ENCODE measurements at regions not wholly inside any gene's neighbourhood (a gene's known extent, or its start where the extent isn't known, plus 50 kb on each side); places are given as distances from the start of the nearest gene placed in this dataset.

GRCh38 chr13:108104736-108105135 lies 110.6 kb downstream of the LIG4 start (continued):
- TF ChIP-seq ZNF248 (tag by site-specific recombination; IDR thresholded peaks at IDR 0.05) = no peak

- no peaks in the 10 kb centered on the region for H3K4me1 ChIP-seq (ENCODE audit: control insufficient read depth, insufficient read depth, low read length)
- CTCF ChIA-PET = no interaction called here
- no peaks in the 10 kb centered on the region for H3K36me3 ChIP-seq (ENCODE audit: control insufficient read depth in 2 of 2, insufficient read depth in 1 of 2, low read length in 2 of 2)
- H3K9me3 ChIP-seq (ENCODE audit: control insufficient read depth, insufficient read depth, low read depth, low read length) = no peaks in the 10 kb centered on the region
- POLR2A ChIA-PET = no interaction called here
- no peak overlapping the region for H3K4me3 ChIP-seq (ENCODE audit: low read depth, low read length)
- TF ChIP-seq ZNF701 (tag by site-specific recombination; IDR thresholded peaks at IDR 0.05) (no peak), ZNF148 (tag by site-specific recombination; IDR thresholded peaks at IDR 0.05; ENCODE audit: borderline replicate concordance) (no peak), ZFP69B (tag by site-specific recombination; IDR thresholded peaks at IDR 0.05) (no peak), ZNF561 (tag by site-specific recombination; IDR thresholded peaks at IDR 0.05; ENCODE audit: borderline replicate concordance) (no peak), ZNF521 (tag by site-specific recombination; IDR thresholded peaks at IDR 0.05) (no peak), ZBTB48 (tag by site-specific recombination; IDR thresholded peaks at IDR 0.05) (no peak), CTCF (tag by site-specific recombination; IDR thresholded peaks at IDR 0.05) (no peak), ZNF664 (tag by site-specific recombination; IDR thresholded peaks at IDR 0.05) (no peak), KLF7 (tag by site-specific recombination; IDR thresholded peaks at IDR 0.05; ENCODE audit: borderline replicate concordance) (no peak)
- H3K27ac ChIP-seq (ENCODE audit: extremely low read depth, low read depth, low read length) = no peak overlapping the region
These were observed 112.6 kb downstream of the LIG4 start for GRCh38 chr13:108102771-108103170.

- Histone ChIP-seq H3K36me3 (ENCODE audit: control insufficient read depth in 2 of 2, insufficient read depth in 1 of 2, low read length in 2 of 2) (no peaks in the 10 kb centered on the region), H3K27ac (ENCODE audit: extremely low read depth, low read depth, low read length) (no peak overlapping the region), H3K4me1 (ENCODE audit: control insufficient read depth, insufficient read depth, low read length) (no peaks in the 10 kb centered on the region), H3K9me3 (ENCODE audit: control insufficient read depth, insufficient read depth, low read depth, low read length) (no peaks in the 10 kb centered on the region), H3K4me3 (ENCODE audit: low read depth, low read length) (no peak overlapping the region)
- TF ChIP-seq ZNF184 (tag by site-specific recombination; IDR thresholded peaks at IDR 0.05) = no peak
- TF ChIP-seq ZNF501 (tag by site-specific recombination; IDR thresholded peaks at IDR 0.05) = no peak
- TF ChIP-seq ZNF518A (tag by site-specific recombination; conservative IDR thresholded peaks at IDR 0.05; ENCODE audit: low read depth) = no peak
- TF ChIP-seq ZNF654 (tag by site-specific recombination; IDR thresholded peaks at IDR 0.05; ENCODE audit: low read depth) = no peak
- TF ChIP-seq MEIS1 (CRISPR knock-in tag; IDR thresholded peaks at IDR 0.05; ENCODE audit: borderline replicate concordance) = no peak
- TF ChIP-seq EGR2 (tag by site-specific recombination; IDR thresholded peaks at IDR 0.05; ENCODE audit: low read depth) = no peak
- no peak for TF ChIP-seq ZNF776 (tag by site-specific recombination; IDR thresholded peaks at IDR 0.05; ENCODE audit: borderline replicate concordance)
- no peak for TF ChIP-seq ZNF529 (tag by site-specific recombination; IDR thresholded peaks at IDR 0.05; ENCODE audit: insufficient replicate concordance)
- no peak for TF ChIP-seq ZNF157 (tag by site-specific recombination; IDR thresholded peaks at IDR 0.05)
- POLR2A ChIA-PET = no interaction called here
- CTCF ChIA-PET = interaction anchor here (0.7 kb wide), 1 partner anchor 935 kb away, joined by 5 read pairs; no protein-coding TSS in a partner anchor
These were observed 118.9 kb downstream of the LIG4 start for GRCh38 chr13:108096301-108096915.
